Suppressor macrophage treated with lipopolysaccharide for 1 hour (primary cell): ENCODE measurements at regions not wholly inside any gene's neighbourhood (a gene's known extent, or its start where the extent isn't known, plus 50 kb on each side); places are given as distances from the start of the nearest gene placed in this dataset.

Source experiments
- DNase-seq, 3 donors: peaks; one replicate each; pipeline ENCODE4 v3.0.0-alpha.2; 2020 to 2022

GRCh38 chr10:85510682-85511081 lies 855.9 kb downstream of the GRID1 start:
- no peak for DNase-seq

- DNase-seq: no peak
Measured at GRCh38 chr10:85513436-85513835, 853.2 kb downstream of the GRID1 start.

GRCh38 chr10:85515316-85515715 lies 851.3 kb downstream of the GRID1 start:
- no peak for DNase-seq

GRCh38 chr10:85524001-85524666 lies 842.5 kb downstream of the GRID1 start:
- DNase-seq: no peak

- no peak for DNase-seq
Measured at GRCh38 chr10:85527616-85528317, 838.8 kb downstream of the GRID1 start.

GRCh38 chr10:85528318-85528652 lies 838.3 kb downstream of the GRID1 start:
- DNase-seq: no peak

GRCh38 chr10:85531706-85532105 lies 834.9 kb downstream of the GRID1 start:
- no peak for DNase-seq

- DNase-seq: no peak
Measured at GRCh38 chr10:85532773-85533172, 833.8 kb downstream of the GRID1 start.

GRCh38 chr10:85535926-85536325 lies 830.7 kb downstream of the GRID1 start:
- DNase-seq: no peak

GRCh38 chr10:85537561-85537960 lies 829.0 kb downstream of the GRID1 start:
- DNase-seq: no peak

- no peak for DNase-seq
Measured at GRCh38 chr10:85538601-85539000, 828.0 kb downstream of the GRID1 start.

GRCh38 chr10:85542152-85542551 lies 824.4 kb downstream of the GRID1 start:
- DNase-seq: no peak

- no peak for DNase-seq
Measured at GRCh38 chr10:85542936-85543730, 823.5 kb downstream of the GRID1 start.

GRCh38 chr10:85544956-85545355 lies 821.6 kb downstream of the GRID1 start:
- no peak for DNase-seq

- peak in 1 of 3 donors; percentile 3 for DNase-seq
Measured at GRCh38 chr10:85545874-85546273, 820.7 kb downstream of the GRID1 start.

- no peak for DNase-seq
Measured at GRCh38 chr10:85547460-85548023, 819.1 kb downstream of the GRID1 start.

- no peak for DNase-seq
Measured at GRCh38 chr10:85548034-85548433, 818.6 kb downstream of the GRID1 start.
